Right ventricle myocardium inferior (tissue), 1 donor: ENCODE measurements at regions not wholly inside any gene's neighbourhood (a gene's known extent, or its start where the extent isn't known, plus 50 kb on each side); places are given as distances from the start of the nearest gene placed in this dataset.

Experiments
- ATAC-seq: fragments of 200-7000 bp; cut with Tn5 transposase; one replicate; pipeline ENCODE4 v1.9.1; 2020; ENCODE audit warnings: mild to moderate bottlenecking, moderate library complexity
- DNase-seq: peaks from one replicate; pipeline ENCODE4 v3.0.0; 2021; ENCODE audit errors: missing footprints
- intact Hi-C: fragments of 100-400 bp; cut with DNase I; formaldehyde crosslinking; loops from one replicate; pipeline ENCODE4 v1.11.0; 2022
- donor health status: DM: no; HTN: yes; CAD: no; lungs with severe emphysema.

- intact Hi-C loops = no loop called here
- no peak for ATAC-seq
- DNase-seq = no peak
Measured at GRCh38 chr1:212520299-212520698, 87.6 kb downstream of the NENF start.

GRCh38 chr1:212520746-212521145, 87.8 kb upstream of the ATF3 start:
- intact Hi-C loops = no loop called here
- DNase-seq (no peak), ATAC-seq (no peak)

- peak; percentile 95 for ATAC-seq
- DNase-seq = no peak
- intact Hi-C loops = no loop called here
Measured at GRCh38 chr1:212525479-212526110, 83.0 kb upstream of the ATF3 start.

GRCh38 chr1:212526111-212526491, 82.5 kb upstream of the ATF3 start:
- ATAC-seq (peak; percentile 38), DNase-seq (no peak)
- intact Hi-C loops = no loop called here

GRCh38 chr1:212528501-212528900, 80.1 kb upstream of the ATF3 start:
- intact Hi-C loops = no loop called here
- ATAC-seq (no peak), DNase-seq (no peak)

- intact Hi-C loops = no loop called here
- DNase-seq (no peak), ATAC-seq (no peak)
Measured at GRCh38 chr1:212529211-212529741, 79.3 kb upstream of the ATF3 start.

GRCh38 chr1:212531267-212531666, 77.3 kb upstream of the ATF3 start:
- intact Hi-C loops = no loop called here
- DNase-seq = no peak
- ATAC-seq = no peak

- intact Hi-C loops = no loop called here
- ATAC-seq (no peak), DNase-seq (no peak)
Measured at GRCh38 chr1:212531796-212532195, 76.8 kb upstream of the ATF3 start.

- no peak for ATAC-seq
- intact Hi-C loops = no loop called here
- DNase-seq = no peak
Measured at GRCh38 chr1:212532469-212533147, 76.0 kb upstream of the ATF3 start.

- intact Hi-C loops = no loop called here
- ATAC-seq = no peak
- DNase-seq = no peak
Measured at GRCh38 chr1:212533148-212533517, 75.4 kb upstream of the ATF3 start.

- DNase-seq = no peak
- intact Hi-C loops = no loop called here
- no peak for ATAC-seq
Measured at GRCh38 chr1:212536586-212536985, 72.0 kb upstream of the ATF3 start.

GRCh38 chr1:212537610-212538009, 71.0 kb upstream of the ATF3 start:
- DNase-seq (no peak), ATAC-seq (no peak)
- intact Hi-C loops = no loop called here

GRCh38 chr1:212539737-212540430, 68.7 kb upstream of the ATF3 start:
- no peak for DNase-seq
- intact Hi-C loops = no loop called here

GRCh38 chr1:212542761-212543187, 65.8 kb upstream of the ATF3 start:
- no peak for DNase-seq
- intact Hi-C loops = no loop called here
- peak; percentile 54 for ATAC-seq

More at GRCh38 chr1:212539737-212540430, 68.7 kb upstream of the ATF3 start:
- ATAC-seq = no peak

GRCh38 chr1:212544110-212544509, 64.5 kb upstream of the ATF3 start:
- ATAC-seq = no peak
- no peak for DNase-seq
- intact Hi-C loops = no loop called here

- DNase-seq = no peak
- ATAC-seq = peak; percentile 64
- intact Hi-C loops = no loop called here
Measured at GRCh38 chr1:212545941-212546635, 62.5 kb upstream of the ATF3 start.

- ATAC-seq = no peak
- no peak for DNase-seq
- intact Hi-C loops = no loop called here
Measured at GRCh38 chr1:212549503-212550017, 59.0 kb upstream of the ATF3 start.

GRCh38 chr1:212551929-212552328, 56.6 kb upstream of the ATF3 start:
- intact Hi-C loops = no loop called here
- DNase-seq (no peak), ATAC-seq (no peak)

GRCh38 chr1:212553676-212554075, 54.9 kb upstream of the ATF3 start:
- no peak for DNase-seq
- ATAC-seq = no peak
- intact Hi-C loops = no loop called here
